BLaER1 treated with 17β-estradiol and CSF1 and Interleukin-3, amounts not matched to agents 10 nM and 100 nM (cell line): ENCODE measurements at regions not wholly inside any gene's neighbourhood (a gene's known extent, or its start where the extent isn't known, plus 50 kb on each side); places are given as distances from the start of the nearest gene placed in this dataset.
"Not testable (repeated sequence)": the region's sequence is repeated elsewhere in the genome, so short reads cannot be mapped to it uniquely, and the experiment has no call there.

Experiments used
- H3K27ac ChIP-seq, 11 experiments: shearing (Covaris generic); formaldehyde crosslinking; 2 replicates each; pipeline ENCODE4 v1.8.1; 2022
- H3K27me3 ChIP-seq, 11 experiments: shearing (Covaris generic); formaldehyde crosslinking; 2 replicates each; pipeline ENCODE4 v1.8.1; 2022
- H3K36me3 ChIP-seq, 11 experiments: shearing (Covaris generic); formaldehyde crosslinking; 2 replicates each; pipeline ENCODE4 v1.8.1; 2022
- H3K4me1 ChIP-seq, 10 experiments: shearing (Covaris generic); formaldehyde crosslinking; 2 replicates each; pipeline ENCODE4 v1.8.1; 2022
- H3K4me2 ChIP-seq, 11 experiments: shearing (Covaris generic); formaldehyde crosslinking; 2 replicates each; pipeline ENCODE4 v1.8.1; 2022
- H3K4me3 ChIP-seq, 10 experiments: shearing (Covaris generic); formaldehyde crosslinking; 2 replicates each; pipeline ENCODE4 v1.8.1; 2022
- H3K9ac ChIP-seq, 11 experiments: shearing (Covaris generic); formaldehyde crosslinking; 2 replicates each; pipeline ENCODE4 v1.8.1; 2022
- H3K9me3 ChIP-seq, 11 experiments: shearing (Covaris generic); formaldehyde crosslinking; replicated peaks in 1 of 11; 2 replicates each; pipeline ENCODE4 v1.8.1; 2022
- H4K20me1 ChIP-seq, 11 experiments: shearing (Covaris generic); formaldehyde crosslinking; 2 replicates each; pipeline ENCODE4 v1.8.1; 2022
- Cebpa-rat ChIP-seq, 11 experiments: shearing (Covaris generic); IDR thresholded peaks; 2 replicates each; pipeline ENCODE4 v1.8.1; 2022

- peaks cover 0 to 5% (median 0%) of the 10 kb centered on the region in 10 experiments; a peak in 3 of 20 replicates for H3K4me1 ChIP-seq
- H3K4me2 ChIP-seq, result peak overlapping the region in 3 of 11 experiments; percentile 16 to 24 (median 21); a peak in 3 of 22 replicates
- no peak overlapping the region for H3K27ac ChIP-seq
- no peak for TF ChIP-seq Cebpa-rat (IDR thresholded peaks at IDR 0.05)
- H3K27me3 ChIP-seq, result no peaks in the 10 kb centered on the region
- no peaks in the 10 kb centered on the region for H3K36me3 ChIP-seq
- H3K9ac ChIP-seq, result no peak overlapping the region
- no peak overlapping the region for H3K4me3 ChIP-seq
- H4K20me1 ChIP-seq, result no peaks in the 10 kb centered on the region
- H3K9me3 ChIP-seq, result no peaks in the 10 kb centered on the region
Measured at GRCh38 chr5:90338712-90339372, 70.7 kb downstream of the CETN3 start.

GRCh38 chr5:90337449-90338052 lies 72.0 kb downstream of the CETN3 start:
- no peak for TF ChIP-seq Cebpa-rat (IDR thresholded peaks at IDR 0.05)
- no peaks in the 10 kb centered on the region for H4K20me1 ChIP-seq
- no peaks in the 10 kb centered on the region for H3K36me3 ChIP-seq
- H3K4me1 ChIP-seq, result peaks cover 0 to 5% (median 0%) of the 10 kb centered on the region in 10 experiments; a peak in 3 of 20 replicates
- H3K27ac ChIP-seq, result no peak overlapping the region
- H3K27me3 ChIP-seq, result no peaks in the 10 kb centered on the region
- H3K9me3 ChIP-seq, result no peaks in the 10 kb centered on the region
- H3K4me3 ChIP-seq, result no peak overlapping the region
- no peak overlapping the region for H3K4me2 ChIP-seq
- H3K9ac ChIP-seq, result no peak overlapping the region

GRCh38 chr5:90336752-90337151 lies 72.8 kb downstream of the CETN3 start:
- H3K4me2 ChIP-seq, result no peak overlapping the region
- no peak overlapping the region for H3K4me3 ChIP-seq
- no peaks in the 10 kb centered on the region for H4K20me1 ChIP-seq
- no peak overlapping the region for H3K9ac ChIP-seq
- peaks cover 0 to 1% (median 0%) of the 10 kb centered on the region in 11 experiments; a peak in 2 of 22 replicates for H3K9me3 ChIP-seq
- no peaks in the 10 kb centered on the region for H3K27me3 ChIP-seq
- no peak overlapping the region for H3K27ac ChIP-seq
- no peak for TF ChIP-seq Cebpa-rat (IDR thresholded peaks at IDR 0.05)
- peaks cover 0 to 5% (median 0%) of the 10 kb centered on the region in 10 experiments; a peak in 3 of 20 replicates for H3K4me1 ChIP-seq
- no peaks in the 10 kb centered on the region for H3K36me3 ChIP-seq

GRCh38 chr5:90334741-90335140 lies 74.8 kb downstream of the CETN3 start:
- Histone ChIP-seq H3K27ac (no peak overlapping the region), H3K4me3 (no peak overlapping the region), H3K9me3 (peaks cover 0 to 11% (median 4%) of the 10 kb centered on the region in 11 experiments; a peak in 9 of 22 replicates), H3K4me2 (no peak overlapping the region), H3K36me3 (no peaks in the 10 kb centered on the region), H3K9ac (no peak overlapping the region), H3K27me3 (no peaks in the 10 kb centered on the region), H3K4me1 (peaks cover 0 to 5% (median 0%) of the 10 kb centered on the region in 10 experiments; a peak in 3 of 20 replicates), H4K20me1 (no peaks in the 10 kb centered on the region)
- TF ChIP-seq Cebpa-rat (IDR thresholded peaks at IDR 0.05), result no peak

GRCh38 chr5:90329911-90330310 lies 79.6 kb downstream of the CETN3 start:
- H3K4me2 ChIP-seq, result no peak overlapping the region
- H3K4me1 ChIP-seq, result peaks cover 0 to 8% (median 0%) of the 10 kb centered on the region in 10 experiments; a peak in 3 of 20 replicates
- H4K20me1 ChIP-seq, result no peaks in the 10 kb centered on the region
- peaks cover 0 to 11% (median 4%) of the 10 kb centered on the region in 11 experiments; a peak in 9 of 22 replicates for H3K9me3 ChIP-seq
- no peak for TF ChIP-seq Cebpa-rat (IDR thresholded peaks at IDR 0.05)
- no peaks in the 10 kb centered on the region for H3K36me3 ChIP-seq
- no peaks in the 10 kb centered on the region for H3K27me3 ChIP-seq
- H3K27ac ChIP-seq, result no peak overlapping the region
- no peak overlapping the region for H3K4me3 ChIP-seq
- H3K9ac ChIP-seq, result no peak overlapping the region

- Histone ChIP-seq H3K9me3 (peaks cover 0 to 11% (median 4%) of the 10 kb centered on the region in 11 experiments; a peak in 11 of 22 replicates), H3K4me2 (no peak overlapping the region), H3K36me3 (no peaks in the 10 kb centered on the region), H3K4me1 (peaks cover 0 to 8% (median 0%) of the 10 kb centered on the region in 10 experiments; a peak in 3 of 20 replicates), H3K9ac (no peak overlapping the region), H4K20me1 (no peaks in the 10 kb centered on the region), H3K27ac (no peak overlapping the region), H3K4me3 (no peak overlapping the region), H3K27me3 (no peaks in the 10 kb centered on the region)
- no peak for TF ChIP-seq Cebpa-rat (IDR thresholded peaks at IDR 0.05)
Measured at GRCh38 chr5:90326995-90327394, 82.6 kb downstream of the CETN3 start.

- Histone ChIP-seq H3K9ac (no peak overlapping the region), H3K4me1 (peaks cover 0 to 8% (median 0%) of the 10 kb centered on the region in 10 experiments; a peak in 3 of 20 replicates), H3K4me2 (no peak overlapping the region), H3K9me3 (peaks cover 5 to 26% (median 14%) of the 10 kb centered on the region in 11 experiments; a peak in 16 of 22 replicates), H3K27me3 (no peaks in the 10 kb centered on the region), H3K36me3 (no peaks in the 10 kb centered on the region), H3K4me3 (no peak overlapping the region), H4K20me1 (no peaks in the 10 kb centered on the region), H3K27ac (no peak overlapping the region)
- no peak for TF ChIP-seq Cebpa-rat (IDR thresholded peaks at IDR 0.05)
Measured at GRCh38 chr5:90325093-90325492, 84.5 kb downstream of the CETN3 start.

- not testable (repeated sequence) for H3K36me3 ChIP-seq, H4K20me1 ChIP-seq, H3K27ac ChIP-seq, H3K4me1 ChIP-seq, H3K27me3 ChIP-seq, H3K9ac ChIP-seq, H3K4me2 ChIP-seq, H3K4me3 ChIP-seq
- H3K9me3 ChIP-seq, result peaks cover 5 to 23% (median 15%) of the 10 kb centered on the region in 11 experiments; a peak in 16 of 22 replicates
Measured at GRCh38 chr5:90320348-90320747, 89.2 kb downstream of the CETN3 start.

- Histone ChIP-seq H3K27ac (no peak overlapping the region), H3K4me3 (no peak overlapping the region), H3K9ac (no peak overlapping the region), H3K9me3 (no peaks in the 10 kb centered on the region), H3K27me3 (no peaks in the 10 kb centered on the region), H3K36me3 (no peaks in the 10 kb centered on the region), H4K20me1 (no peaks in the 10 kb centered on the region), H3K4me1 (no peaks in the 10 kb centered on the region), H3K4me2 (no peak overlapping the region)
- no peak for TF ChIP-seq Cebpa-rat (IDR thresholded peaks at IDR 0.05)
Measured at GRCh38 chr5:90312027-90312426, 97.5 kb downstream of the CETN3 start.
